DND-41 (cell line): ENCODE measurements at regions not wholly inside any gene's neighbourhood (a gene's known extent, or its start where the extent isn't known, plus 50 kb on each side); places are given as distances from the start of the nearest gene placed in this dataset.

ENCODE experiments used
- ATAC-seq: fragments of 200-7000 bp; cut with Tn5 transposase; 3 replicates; pipeline ENCODE4 v1.9.1; 2021; ENCODE audit warnings: low read depth; ENCODE audit not compliant: insufficient read depth
- DNase-seq: peaks from one replicate; pipeline ENCODE4 v3.0.0-alpha.2; 2020
- H2AFZ ChIP-seq: 2 replicates; pipeline ENCODE4 v1.6.0; 2012; ENCODE audit warnings: low read depth, low read length
- H3K27ac ChIP-seq: 2 replicates; pipeline ENCODE4 v1.5.1; 2012; ENCODE audit warnings: low read length, inconsistent platforms
- H3K27me3 ChIP-seq: fragments of 200-600 bp; sonication (generic); 2 replicates; pipeline ENCODE4 v1.6.0; 2012; ENCODE audit warnings: low read length, mild to moderate bottlenecking, inconsistent platforms; ENCODE audit not compliant: insufficient read depth, poor library complexity
- H3K36me3 ChIP-seq: 2 replicates; pipeline ENCODE4 v1.5.1; 2012; ENCODE audit warnings: low read length, inconsistent platforms; ENCODE audit not compliant: insufficient read depth
- H3K4me1 ChIP-seq: 2 replicates; pipeline ENCODE4 v1.5.1; 2012; ENCODE audit warnings: mild to moderate bottlenecking, low read length; ENCODE audit not compliant: insufficient read depth
- H3K4me2 ChIP-seq: 2 replicates; pipeline ENCODE4 v1.6.0; 2012; ENCODE audit warnings: mild to moderate bottlenecking, moderate library complexity, low read length, inconsistent platforms; ENCODE audit not compliant: insufficient read depth
- H3K4me3 ChIP-seq, 2 experiments: fragments of 200-600 bp in 1 of 2; shearing (Covaris generic) in 1 of 2; 2 replicates each; pipeline ENCODE4 v1.5.1; 2012 to 2016; ENCODE audit warnings: inconsistent platforms in 2 of 2, low read length in 2 of 2, mild to moderate bottlenecking in 2 of 2, low read depth in 1 of 2, moderate library complexity in 1 of 2
- H3K79me2 ChIP-seq: 2 replicates; pipeline ENCODE4 v1.6.0; 2012; ENCODE audit warnings: low read length, inconsistent platforms; ENCODE audit not compliant: insufficient read depth
- H3K9ac ChIP-seq: 2 replicates; pipeline ENCODE4 v1.6.0; 2012; ENCODE audit warnings: low read depth, mild to moderate bottlenecking, inconsistent platforms, low read length, moderate library complexity
- H3K9me3 ChIP-seq: 2 replicates; pipeline ENCODE4 v1.5.1; 2012; ENCODE audit warnings: low read length, moderate library complexity, mild to moderate bottlenecking, inconsistent platforms; ENCODE audit not compliant: insufficient read depth, severe bottlenecking
- H4K20me1 ChIP-seq: 2 replicates; pipeline ENCODE4 v1.6.0; 2012; ENCODE audit warnings: low read length; ENCODE audit not compliant: insufficient read depth
- EZH2 ChIP-seq: IDR thresholded peaks from 3 replicates; pipeline ENCODE4 v1.6.1; 2012; ENCODE audit warnings: borderline replicate concordance, low read depth, mild to moderate bottlenecking, moderate library complexity, low read length, inconsistent platforms; ENCODE audit not compliant: severe bottlenecking
- TF ChIP-seq, protein P1 (sequence below): IDR thresholded peaks from 2 replicates; pipeline ENCODE4 v1.5.1; 2012; ENCODE audit warnings: borderline replicate concordance, low read length, moderate library complexity, mild to moderate bottlenecking; ENCODE audit not compliant: poor library complexity, severe bottlenecking; ENCODE audit errors: extremely low read depth

DNA sequence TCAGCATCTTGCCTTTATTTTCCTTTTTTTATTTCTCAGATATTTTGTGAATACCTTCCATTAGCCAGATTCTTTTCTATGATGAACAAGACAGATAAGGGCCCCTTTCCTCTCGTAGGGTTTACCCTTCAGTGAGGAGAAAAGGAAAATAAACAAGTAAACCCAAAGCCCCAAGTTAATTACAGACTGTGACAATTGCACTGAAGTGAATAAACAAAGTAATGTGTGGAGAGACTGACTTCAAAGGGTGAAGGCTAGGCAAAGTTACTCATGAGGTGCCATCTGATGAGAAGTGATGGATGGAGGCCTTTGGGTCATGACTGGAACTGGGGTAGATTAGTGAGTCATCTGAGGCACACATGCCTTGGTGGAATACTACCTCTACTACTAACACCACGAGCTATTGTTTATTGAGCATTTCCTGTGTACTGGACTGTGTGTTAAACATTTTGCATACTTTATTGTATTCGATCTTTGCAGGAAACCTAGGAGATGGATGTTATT lies 143.4 kb upstream of the PRICKLE1 start:
- no peak overlapping the region for H3K9ac ChIP-seq
- H3K4me2 ChIP-seq = no peak overlapping the region
- H2AFZ ChIP-seq = no peak overlapping the region
- TF ChIP-seq, protein P1, sequence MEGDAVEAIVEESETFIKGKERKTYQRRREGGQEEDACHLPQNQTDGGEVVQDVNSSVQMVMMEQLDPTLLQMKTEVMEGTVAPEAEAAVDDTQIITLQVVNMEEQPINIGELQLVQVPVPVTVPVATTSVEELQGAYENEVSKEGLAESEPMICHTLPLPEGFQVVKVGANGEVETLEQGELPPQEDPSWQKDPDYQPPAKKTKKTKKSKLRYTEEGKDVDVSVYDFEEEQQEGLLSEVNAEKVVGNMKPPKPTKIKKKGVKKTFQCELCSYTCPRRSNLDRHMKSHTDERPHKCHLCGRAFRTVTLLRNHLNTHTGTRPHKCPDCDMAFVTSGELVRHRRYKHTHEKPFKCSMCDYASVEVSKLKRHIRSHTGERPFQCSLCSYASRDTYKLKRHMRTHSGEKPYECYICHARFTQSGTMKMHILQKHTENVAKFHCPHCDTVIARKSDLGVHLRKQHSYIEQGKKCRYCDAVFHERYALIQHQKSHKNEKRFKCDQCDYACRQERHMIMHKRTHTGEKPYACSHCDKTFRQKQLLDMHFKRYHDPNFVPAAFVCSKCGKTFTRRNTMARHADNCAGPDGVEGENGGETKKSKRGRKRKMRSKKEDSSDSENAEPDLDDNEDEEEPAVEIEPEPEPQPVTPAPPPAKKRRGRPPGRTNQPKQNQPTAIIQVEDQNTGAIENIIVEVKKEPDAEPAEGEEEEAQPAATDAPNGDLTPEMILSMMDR = no peak
- no peak for TF ChIP-seq EZH2
- H3K27me3 ChIP-seq = no peaks in the 10 kb centered on the region
- H3K4me3 ChIP-seq = no peak overlapping the region
- H3K27ac ChIP-seq = no peak overlapping the region
- DNase-seq (no peak), ATAC-seq (no peak)
- no peaks in the 10 kb centered on the region for H3K9me3 ChIP-seq
- no peaks in the 10 kb centered on the region for H3K79me2 ChIP-seq
- H3K4me1 ChIP-seq = no peaks in the 10 kb centered on the region
- no peaks in the 10 kb centered on the region for H3K36me3 ChIP-seq
- no peaks in the 10 kb centered on the region for H4K20me1 ChIP-seq

DNA sequence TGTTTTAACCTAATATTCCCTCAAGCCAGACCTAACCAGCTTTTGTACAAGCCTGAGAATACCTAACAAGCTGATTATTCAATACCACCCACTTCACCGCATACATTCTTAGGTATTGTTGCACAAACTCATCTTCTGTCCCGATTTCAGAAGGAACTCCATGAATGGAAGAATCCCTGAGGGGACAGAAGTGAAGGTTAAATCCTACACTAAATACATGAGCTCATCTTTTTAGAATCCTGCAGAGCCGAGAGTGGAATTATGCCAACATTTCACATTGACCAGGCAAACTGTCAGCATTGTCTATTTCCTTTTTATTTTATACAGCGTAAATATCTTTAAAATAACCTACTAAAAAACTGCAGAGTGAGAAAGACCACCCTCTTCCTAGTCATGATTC lies 140.7 kb upstream of the PRICKLE1 start:
- no peaks in the 10 kb centered on the region for H3K36me3 ChIP-seq
- no peak overlapping the region for H3K4me2 ChIP-seq
- no peaks in the 10 kb centered on the region for H3K27me3 ChIP-seq
- no peak overlapping the region for H3K9ac ChIP-seq
- peaks cover 11% of the 10 kb centered on the region for H3K9me3 ChIP-seq
- no peak for DNase-seq
- H3K4me1 ChIP-seq = no peaks in the 10 kb centered on the region
- TF ChIP-seq EZH2 = no peak
- TF ChIP-seq, protein P1 = no peak
- no peak for ATAC-seq
- no peaks in the 10 kb centered on the region for H3K79me2 ChIP-seq
- H2AFZ ChIP-seq = no peak overlapping the region
- H4K20me1 ChIP-seq = no peaks in the 10 kb centered on the region
- H3K27ac ChIP-seq = no peak overlapping the region
- no peak overlapping the region for H3K4me3 ChIP-seq

GRCh38 chr12:42729535-42729900 lies 140.0 kb upstream of the PRICKLE1 start:
- Histone ChIP-seq H3K36me3 (no peaks in the 10 kb centered on the region), H3K9me3 (peaks cover 11% of the 10 kb centered on the region), H3K4me3 (no peak overlapping the region), H3K4me2 (no peak overlapping the region), H3K9ac (no peak overlapping the region), H4K20me1 (no peaks in the 10 kb centered on the region), H3K4me1 (no peaks in the 10 kb centered on the region), H3K27me3 (no peaks in the 10 kb centered on the region), H3K79me2 (no peaks in the 10 kb centered on the region), H2AFZ (no peak overlapping the region), H3K27ac (no peak overlapping the region)
- no peak for TF ChIP-seq EZH2
- TF ChIP-seq, protein P1 = no peak
- ATAC-seq (no peak), DNase-seq (no peak)

GRCh38 chr12:42728770-42729534 lies 139.4 kb upstream of the PRICKLE1 start:
- Histone ChIP-seq H3K4me1 (no peaks in the 10 kb centered on the region), H3K36me3 (no peaks in the 10 kb centered on the region), H3K27ac (no peak overlapping the region), H4K20me1 (no peaks in the 10 kb centered on the region), H3K4me3 (no peak overlapping the region), H3K4me2 (no peak overlapping the region), H3K9ac (no peak overlapping the region), H3K9me3 (peaks cover 11% of the 10 kb centered on the region), H3K27me3 (no peaks in the 10 kb centered on the region), H2AFZ (no peak overlapping the region), H3K79me2 (no peaks in the 10 kb centered on the region)
- TF ChIP-seq, protein P1 = no peak
- no peak for TF ChIP-seq EZH2
- DNase-seq (no peak), ATAC-seq (no peak)
